ENCODE measurements at regions not wholly inside any gene's neighbourhood (a gene's known extent, or its start where the extent isn't known, plus 50 kb on each side); places are given as distances from the start of the nearest gene placed in this dataset.

DNA sequence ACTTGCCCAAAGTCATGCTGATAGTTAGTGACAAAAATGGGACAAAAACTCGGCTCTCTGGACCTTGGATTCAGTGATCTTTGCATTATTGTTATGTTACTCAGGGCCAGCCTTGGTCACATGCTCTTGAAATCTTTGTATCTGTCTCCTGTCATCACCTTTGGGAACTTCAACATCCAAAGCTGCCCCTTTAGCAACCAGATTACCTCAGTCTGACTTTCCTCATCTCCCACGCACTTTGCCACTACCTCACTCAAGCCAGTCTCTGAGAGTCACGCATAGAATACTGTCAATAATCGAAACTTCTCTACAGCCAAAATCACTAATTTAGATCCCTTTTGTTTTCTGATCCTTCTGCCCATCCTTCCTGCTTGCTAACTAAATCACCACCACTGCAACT, 90.8 kb upstream of the DAAM1 start:
- H3K36me3 ChIP-seq (ENCODE audit: control insufficient read depth in 2 of 2, insufficient read depth in 2 of 2, low read length in 1 of 2) = no peaks in the 10 kb centered on the region
- no peaks in the 10 kb centered on the region for H3K27me3 ChIP-seq (ENCODE audit: control insufficient read depth in 1 of 2, insufficient read depth in 2 of 2, low read length in 2 of 2)
- no peaks in the 10 kb centered on the region for H3K9me3 ChIP-seq (ENCODE audit: control insufficient read depth in 2 of 2, insufficient read depth in 1 of 2, low read depth in 1 of 2, low read length in 1 of 2)
- H3K4me1 ChIP-seq (ENCODE audit: control insufficient read depth in 2 of 2, insufficient read depth in 2 of 2, low read length in 1 of 2) = no peaks in the 10 kb centered on the region
- 82 to 85% methylated on average over 4 of the region's 4 CpGs for WGBS, 2 donors
- no peak overlapping the region for H3K27ac ChIP-seq (ENCODE audit: low read depth in 2 of 2, low read length in 1 of 2)
- H3K4me3 ChIP-seq (ENCODE audit: low read depth in 1 of 2, low read length in 2 of 2) = no peak overlapping the region

GRCh38 chr14:59098377-59098776, 90.1 kb upstream of the DAAM1 start:
- Histone ChIP-seq H3K27ac (ENCODE audit: low read depth in 2 of 2, low read length in 1 of 2) (no peak overlapping the region), H3K4me1 (ENCODE audit: control insufficient read depth in 2 of 2, insufficient read depth in 2 of 2, low read length in 1 of 2) (no peaks in the 10 kb centered on the region), H3K27me3 (ENCODE audit: control insufficient read depth in 1 of 2, insufficient read depth in 2 of 2, low read length in 2 of 2) (no peaks in the 10 kb centered on the region), H3K9me3 (ENCODE audit: control insufficient read depth in 2 of 2, insufficient read depth in 1 of 2, low read depth in 1 of 2, low read length in 1 of 2) (no peaks in the 10 kb centered on the region), H3K4me3 (ENCODE audit: low read depth in 1 of 2, low read length in 2 of 2) (no peak overlapping the region), H3K36me3 (ENCODE audit: control insufficient read depth in 2 of 2, insufficient read depth in 2 of 2, low read length in 1 of 2) (no peaks in the 10 kb centered on the region)
- 67 to 75% methylated on average over 4 of the region's 4 CpGs for WGBS, 2 donors

- Histone ChIP-seq H3K4me1 (ENCODE audit: control insufficient read depth in 2 of 2, insufficient read depth in 2 of 2, low read length in 1 of 2) (no peaks in the 10 kb centered on the region), H3K4me3 (ENCODE audit: low read depth in 1 of 2, low read length in 2 of 2) (no peak overlapping the region), H3K36me3 (ENCODE audit: control insufficient read depth in 2 of 2, insufficient read depth in 2 of 2, low read length in 1 of 2) (no peaks in the 10 kb centered on the region), H3K27ac (ENCODE audit: low read depth in 2 of 2, low read length in 1 of 2) (no peak overlapping the region), H3K27me3 (ENCODE audit: control insufficient read depth in 1 of 2, insufficient read depth in 2 of 2, low read length in 2 of 2) (no peaks in the 10 kb centered on the region), H3K9me3 (ENCODE audit: control insufficient read depth in 2 of 2, insufficient read depth in 1 of 2, low read depth in 1 of 2, low read length in 1 of 2) (no peaks in the 10 kb centered on the region)
- WGBS, 2 donors = 82 to 88% methylated on average over 4 of the region's 4 CpGs
Observed at GRCh38 chr14:59100205-59100604, 88.3 kb upstream of the DAAM1 start.

- no peaks in the 10 kb centered on the region for H3K36me3 ChIP-seq (ENCODE audit: control insufficient read depth in 2 of 2, insufficient read depth in 2 of 2, low read length in 1 of 2)
- H3K4me3 ChIP-seq (ENCODE audit: low read depth in 1 of 2, low read length in 2 of 2) = no peak overlapping the region
- H3K27me3 ChIP-seq (ENCODE audit: control insufficient read depth in 1 of 2, insufficient read depth in 2 of 2, low read length in 2 of 2) = no peaks in the 10 kb centered on the region
- no peaks in the 10 kb centered on the region for H3K4me1 ChIP-seq (ENCODE audit: control insufficient read depth in 2 of 2, insufficient read depth in 2 of 2, low read length in 1 of 2)
- H3K27ac ChIP-seq (ENCODE audit: low read depth in 2 of 2, low read length in 1 of 2) = no peak overlapping the region
- H3K9me3 ChIP-seq (ENCODE audit: control insufficient read depth in 2 of 2, insufficient read depth in 1 of 2, low read depth in 1 of 2, low read length in 1 of 2) = no peaks in the 10 kb centered on the region
Observed at GRCh38 chr14:59101476-59101875, 87.0 kb upstream of the DAAM1 start.

GRCh38 chr14:59103396-59103795, 85.1 kb upstream of the DAAM1 start:
- Histone ChIP-seq H3K27ac (ENCODE audit: low read depth in 2 of 2, low read length in 1 of 2) (no peak overlapping the region), H3K4me1 (ENCODE audit: control insufficient read depth in 2 of 2, insufficient read depth in 2 of 2, low read length in 1 of 2) (no peaks in the 10 kb centered on the region), H3K27me3 (ENCODE audit: control insufficient read depth in 1 of 2, insufficient read depth in 2 of 2, low read length in 2 of 2) (no peaks in the 10 kb centered on the region), H3K9me3 (ENCODE audit: control insufficient read depth in 2 of 2, insufficient read depth in 1 of 2, low read depth in 1 of 2, low read length in 1 of 2) (no peaks in the 10 kb centered on the region), H3K36me3 (ENCODE audit: control insufficient read depth in 2 of 2, insufficient read depth in 2 of 2, low read length in 1 of 2) (no peaks in the 10 kb centered on the region), H3K4me3 (ENCODE audit: low read depth in 1 of 2, low read length in 2 of 2) (no peak overlapping the region)
- 95 to 96% methylated on average over 2 of the region's 2 CpGs for WGBS, 2 donors

DNA sequence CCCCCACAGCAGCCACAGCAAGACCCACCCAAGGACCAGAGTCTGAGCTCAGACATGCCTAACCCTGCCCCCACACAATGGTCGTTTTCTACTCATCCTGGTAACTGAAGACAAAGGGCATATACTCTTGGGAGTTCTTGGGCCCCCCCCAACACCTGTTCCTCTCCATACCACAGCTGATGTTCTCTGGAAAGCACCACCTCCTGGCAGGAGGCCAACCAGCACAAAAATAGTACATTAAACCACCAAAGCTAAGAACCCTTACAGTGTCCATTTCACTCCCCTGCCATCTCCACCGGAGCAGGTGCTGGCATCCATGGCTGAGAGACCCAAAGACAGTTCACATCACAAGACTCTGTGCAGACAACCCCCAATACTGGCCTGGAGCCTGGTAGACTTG, 80.6 kb upstream of the DAAM1 start:
- H3K9me3 ChIP-seq (ENCODE audit: control insufficient read depth in 2 of 2, insufficient read depth in 1 of 2, low read depth in 1 of 2, low read length in 1 of 2) = no peaks in the 10 kb centered on the region
- 29 to 35% methylated on average over 2 of the region's 2 CpGs for WGBS, 2 donors
- H3K27ac ChIP-seq (ENCODE audit: low read depth in 2 of 2, low read length in 1 of 2) = no peak overlapping the region
- H3K36me3 ChIP-seq (ENCODE audit: control insufficient read depth in 2 of 2, insufficient read depth in 2 of 2, low read length in 1 of 2) = no peaks in the 10 kb centered on the region
- no peaks in the 10 kb centered on the region for H3K4me1 ChIP-seq (ENCODE audit: control insufficient read depth in 2 of 2, insufficient read depth in 2 of 2, low read length in 1 of 2)
- no peaks in the 10 kb centered on the region for H3K27me3 ChIP-seq (ENCODE audit: control insufficient read depth in 1 of 2, insufficient read depth in 2 of 2, low read length in 2 of 2)
- H3K4me3 ChIP-seq (ENCODE audit: low read depth in 1 of 2, low read length in 2 of 2) = no peak overlapping the region

DNA sequence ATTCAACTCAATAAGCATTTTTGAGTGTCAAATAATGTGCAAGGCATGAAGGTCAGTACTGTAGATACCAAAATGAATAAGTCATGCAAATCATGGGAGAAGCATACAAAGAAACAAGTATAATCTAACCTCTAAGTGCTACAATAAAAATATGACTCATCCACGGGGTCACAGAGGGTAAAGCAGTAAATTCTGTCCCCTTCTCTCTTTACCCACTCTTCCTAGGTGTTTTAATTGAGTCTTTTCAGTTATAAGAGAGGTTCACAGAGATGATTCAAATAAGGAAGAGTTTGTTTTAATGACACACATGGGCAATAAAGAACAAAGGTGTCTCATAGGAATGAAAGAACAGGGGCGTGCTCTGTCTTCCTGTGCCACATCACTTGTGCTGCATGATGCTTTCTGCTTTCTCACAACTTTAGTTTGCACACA, 71.5 kb upstream of the DAAM1 start:
- 51 to 63% methylated on average over 2 of the region's 2 CpGs for WGBS, 2 donors
- Histone ChIP-seq H3K36me3 (ENCODE audit: control insufficient read depth in 2 of 2, insufficient read depth in 2 of 2, low read length in 1 of 2) (no peaks in the 10 kb centered on the region), H3K27me3 (ENCODE audit: control insufficient read depth in 1 of 2, insufficient read depth in 2 of 2, low read length in 2 of 2) (no peaks in the 10 kb centered on the region), H3K27ac (ENCODE audit: low read depth in 2 of 2, low read length in 1 of 2) (no peak overlapping the region), H3K4me3 (ENCODE audit: low read depth in 1 of 2, low read length in 2 of 2) (no peak overlapping the region), H3K4me1 (ENCODE audit: control insufficient read depth in 2 of 2, insufficient read depth in 2 of 2, low read length in 1 of 2) (no peaks in the 10 kb centered on the region), H3K9me3 (ENCODE audit: control insufficient read depth in 2 of 2, insufficient read depth in 1 of 2, low read depth in 1 of 2, low read length in 1 of 2) (no peaks in the 10 kb centered on the region)

- Histone ChIP-seq H3K4me1 (ENCODE audit: control insufficient read depth in 2 of 2, insufficient read depth in 2 of 2, low read length in 1 of 2) (no peaks in the 10 kb centered on the region), H3K9me3 (ENCODE audit: control insufficient read depth in 2 of 2, insufficient read depth in 1 of 2, low read depth in 1 of 2, low read length in 1 of 2) (no peaks in the 10 kb centered on the region), H3K36me3 (ENCODE audit: control insufficient read depth in 2 of 2, insufficient read depth in 2 of 2, low read length in 1 of 2) (no peaks in the 10 kb centered on the region), H3K27me3 (ENCODE audit: control insufficient read depth in 1 of 2, insufficient read depth in 2 of 2, low read length in 2 of 2) (no peaks in the 10 kb centered on the region), H3K27ac (ENCODE audit: low read depth in 2 of 2, low read length in 1 of 2) (no peak overlapping the region), H3K4me3 (ENCODE audit: low read depth in 1 of 2, low read length in 2 of 2) (no peak overlapping the region)
- WGBS, 2 donors = 60 to 75% methylated on average over 2 of the region's 2 CpGs
Observed at GRCh38 chr14:59117754-59118528, 70.5 kb upstream of the DAAM1 start.

GRCh38 chr14:59120921-59121320, 67.5 kb upstream of the DAAM1 start:
- Histone ChIP-seq H3K27me3 (ENCODE audit: control insufficient read depth in 1 of 2, insufficient read depth in 2 of 2, low read length in 2 of 2) (no peaks in the 10 kb centered on the region), H3K9me3 (ENCODE audit: control insufficient read depth in 2 of 2, insufficient read depth in 1 of 2, low read depth in 1 of 2, low read length in 1 of 2) (no peaks in the 10 kb centered on the region), H3K4me3 (ENCODE audit: low read depth in 1 of 2, low read length in 2 of 2) (no peak overlapping the region), H3K36me3 (ENCODE audit: control insufficient read depth in 2 of 2, insufficient read depth in 2 of 2, low read length in 1 of 2) (no peaks in the 10 kb centered on the region), H3K4me1 (ENCODE audit: control insufficient read depth in 2 of 2, insufficient read depth in 2 of 2, low read length in 1 of 2) (no peaks in the 10 kb centered on the region), H3K27ac (ENCODE audit: low read depth in 2 of 2, low read length in 1 of 2) (no peak overlapping the region)
- WGBS, 2 donors = 48 to 59% methylated on average over 1 of the region's 1 CpG

- H3K4me1 ChIP-seq (ENCODE audit: control insufficient read depth in 2 of 2, insufficient read depth in 2 of 2, low read length in 1 of 2) = no peaks in the 10 kb centered on the region
- H3K9me3 ChIP-seq (ENCODE audit: control insufficient read depth in 2 of 2, insufficient read depth in 1 of 2, low read depth in 1 of 2, low read length in 1 of 2) = no peaks in the 10 kb centered on the region
- no peaks in the 10 kb centered on the region for H3K36me3 ChIP-seq (ENCODE audit: control insufficient read depth in 2 of 2, insufficient read depth in 2 of 2, low read length in 1 of 2)
- no peak overlapping the region for H3K4me3 ChIP-seq (ENCODE audit: low read depth in 1 of 2, low read length in 2 of 2)
- no peak overlapping the region for H3K27ac ChIP-seq (ENCODE audit: low read depth in 2 of 2, low read length in 1 of 2)
- WGBS, 2 donors = 75 to 86% methylated on average over 3 of the region's 3 CpGs
- no peaks in the 10 kb centered on the region for H3K27me3 ChIP-seq (ENCODE audit: control insufficient read depth in 1 of 2, insufficient read depth in 2 of 2, low read length in 2 of 2)
Observed at GRCh38 chr14:59123531-59123930, 64.9 kb upstream of the DAAM1 start.

Measured in esophagus (tissue), 2 donors.